ENCODE measurements at regions not wholly inside any gene's neighbourhood (a gene's known extent, or its start where the extent isn't known, plus 50 kb on each side); places are given as distances from the start of the nearest gene placed in this dataset.

DNA sequence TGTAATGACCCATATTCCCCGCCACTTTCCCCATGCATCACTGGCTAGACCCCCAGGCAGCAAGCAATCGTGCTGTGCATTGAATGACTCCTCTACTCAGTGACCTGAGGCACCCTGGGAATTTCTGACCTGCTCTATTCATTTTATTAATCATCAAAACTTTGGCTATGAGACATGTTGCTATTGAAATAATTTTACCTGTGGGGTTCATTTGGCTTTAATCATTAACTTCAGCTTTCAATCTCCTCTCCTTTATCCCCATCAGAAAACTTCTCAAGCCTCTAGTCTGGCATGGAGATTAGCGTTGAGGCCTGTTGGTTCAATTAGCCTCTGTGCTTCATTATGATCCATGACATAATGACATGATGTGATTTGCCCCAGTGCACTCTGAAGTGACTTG, 429.0 kb downstream of the ZNF608 start (continued):
- TF ChIP-seq RNF2 (IDR thresholded peaks at IDR 0.05; ENCODE audit: borderline replicate concordance, low read depth, low read length, missing control alignments, poor library complexity, severe bottlenecking) (no peak), TAF1 (IDR thresholded peaks at IDR 0.05; ENCODE audit: low read depth, low read length) (no peak), CEBPB (IDR thresholded peaks at IDR 0.05; ENCODE audit: low read depth, low read length) (no peak), FOSL1 (IDR thresholded peaks at IDR 0.05; ENCODE audit: insufficient read depth, low read depth, low read length) (no peak)

Measured in H1 (cell line).